SU-DHL-6 (cell line): ENCODE measurements at regions not wholly inside any gene's neighbourhood (a gene's known extent, or its start where the extent isn't known, plus 50 kb on each side); places are given as distances from the start of the nearest gene placed in this dataset.

Source experiments
- CTCF ChIP-seq: fragments of 200-600 bp; sonication (generic); IDR thresholded peaks from one replicate; pipeline ENCODE4 v1.5.1; 2017; ENCODE audit warnings: antibody characterized with exemption, mild to moderate bottlenecking, low read length, moderate library complexity; ENCODE audit not compliant: insufficient read depth, poor library complexity, severe bottlenecking
- EZH2phosphoT487 ChIP-seq: fragments of 200-600 bp; sonication (generic), shearing (Covaris generic); conservative IDR thresholded peaks from 2 replicates; pipeline ENCODE4 v1.6.1; 2018; ENCODE audit warnings: mild to moderate bottlenecking, antibody characterized with exemption, low read length, moderate library complexity, mixed read lengths

- TF ChIP-seq CTCF, result no peak
- TF ChIP-seq EZH2phosphoT487, result no peak
Measured at GRCh38 chr4:14262221-14262620, 634.7 kb upstream of the BOD1L1 start.
